Endothelial cell of umbilical vein (primary cell): ENCODE measurements at regions not wholly inside any gene's neighbourhood (a gene's known extent, or its start where the extent isn't known, plus 50 kb on each side); places are given as distances from the start of the nearest gene placed in this dataset.

Experiments
- BruUV-seq: library from RNA; stranded (reverse); fragments of 400-500 nt; replicated peaks from 2 replicates; lab custom pipeline; 2021; lab: Mats Ljungman, UMichigan
- CTCF ChIA-PET: fragments of 300-600, 350-600 bp; sonication (Branson Sonifier 250); formaldehyde crosslinking; loops from one replicate; lab custom pipeline; 2021; ENCODE audit warnings: antibody characterized with exemption, inconsistent platforms; lab: Charles Lee
- POLR2A ChIA-PET: fragments of 300-600, 350-600 bp; sonication (Branson Sonifier 250); formaldehyde crosslinking; loops from one replicate; lab custom pipeline; 2021; ENCODE audit warnings: antibody characterized with exemption, inconsistent platforms; lab: Charles Lee
- DNase-seq: peaks from one replicate; pipeline ENCODE4 v3.0.0-alpha.2; 2011; ENCODE audit warnings: low read depth, low spot score
- FAIRE-seq: peaks from 2 replicates; lab custom pipeline; 2011; peaks lifted over from hg19 to GRCh38; lab: Jason Lieb, UNC
- H2AFZ ChIP-seq: 2 replicates; pipeline ENCODE4 v1.6.0; 2012; ENCODE audit warnings: low read depth, low read length, control low read depth, inconsistent platforms
- H3K27ac ChIP-seq: 2 replicates; pipeline ENCODE4 v1.5.1; 2011; ENCODE audit warnings: low read depth, mild to moderate bottlenecking, control low read depth, low read length, moderate library complexity; ENCODE audit not compliant: insufficient read depth
- H3K27me3 ChIP-seq, 2 experiments: 2 replicates each; pipeline versions ENCODE4 v1.6.0 to v1.6.1; 2011; ENCODE audit warnings: low read length in 2 of 2, mixed read lengths in 1 of 2; ENCODE audit not compliant: control insufficient read depth in 2 of 2, insufficient read depth in 2 of 2
- H3K36me3 ChIP-seq, 2 experiments: 2 replicates in 1 of 2; 3 replicates in 1 of 2; pipeline ENCODE4 v1.5.1; 2011; ENCODE audit warnings: low read length in 2 of 2, mild to moderate bottlenecking in 1 of 2, moderate library complexity in 1 of 2; ENCODE audit not compliant: control insufficient read depth in 2 of 2, insufficient read depth in 2 of 2; ENCODE audit errors: extremely low read depth in 1 of 2
- H3K4me1 ChIP-seq: 3 replicates; pipeline ENCODE4 v1.5.1; 2011; ENCODE audit warnings: mild to moderate bottlenecking, low read length; ENCODE audit not compliant: control insufficient read depth, insufficient read depth; ENCODE audit errors: extremely low read depth
- H3K4me2 ChIP-seq: 2 replicates; pipeline ENCODE4 v1.6.1; 2011; ENCODE audit warnings: low read length, control low read depth, mixed read lengths; ENCODE audit not compliant: insufficient read depth
- H3K4me3 ChIP-seq, 3 experiments: fragments of 200-600 bp in 1 of 3; sonication (generic), shearing (Covaris generic) in 1 of 3; replicated peaks in 1 of 3; 2 replicates each; pipeline ENCODE4 v1.5.1; 2011 to 2016; ENCODE audit warnings: control low read depth in 3 of 3, low read length in 3 of 3, mild to moderate bottlenecking in 2 of 3, inconsistent platforms in 1 of 3, low read depth in 1 of 3, moderate library complexity in 1 of 3; ENCODE audit not compliant: insufficient read depth in 1 of 3
- H3K79me2 ChIP-seq: 2 replicates; pipeline ENCODE4 v1.6.0; 2012; ENCODE audit warnings: low read length, inconsistent platforms; ENCODE audit not compliant: control insufficient read depth, insufficient read depth
- H3K9ac ChIP-seq: replicated peaks from 2 replicates; pipeline ENCODE3; 2011; ENCODE audit warnings: low read length, control low read depth; ENCODE audit not compliant: insufficient read depth; ENCODE audit errors: extremely low read depth
- H3K9me1 ChIP-seq: replicated peaks from 3 replicates; pipeline ENCODE4 v1.6.0; 2011; ENCODE audit warnings: mild to moderate bottlenecking, low read length; ENCODE audit not compliant: control insufficient read depth, insufficient read depth; ENCODE audit errors: extremely low read depth
- H3K9me3 ChIP-seq: replicated peaks from 2 replicates; pipeline ENCODE4 v1.5.1; 2012; ENCODE audit warnings: low read length, inconsistent platforms; ENCODE audit not compliant: control insufficient read depth, insufficient read depth
- H4K20me1 ChIP-seq: replicated peaks from 2 replicates; pipeline ENCODE3; 2011; ENCODE audit warnings: mild to moderate bottlenecking, low read length; ENCODE audit not compliant: control insufficient read depth, insufficient read depth; ENCODE audit errors: extremely low read depth
- EZH2 ChIP-seq: IDR thresholded peaks from 2 replicates; pipeline ENCODE4 v1.6.1; 2012; ENCODE audit warnings: borderline replicate concordance, low read depth, mild to moderate bottlenecking, moderate library complexity, low read length, inconsistent platforms; ENCODE audit not compliant: severe bottlenecking
- FOS ChIP-seq: IDR thresholded peaks from 2 replicates; pipeline ENCODE4 v1.6.1; 2011; ENCODE audit warnings: mild to moderate bottlenecking, low read length, moderate library complexity, borderline replicate concordance; ENCODE audit not compliant: insufficient read depth
- GATA2 ChIP-seq: IDR thresholded peaks from 2 replicates; pipeline ENCODE4 v1.7.0; 2011; ENCODE audit warnings: low read depth, mild to moderate bottlenecking, moderate library complexity, mixed read lengths, low read length; ENCODE audit not compliant: insufficient read length, insufficient read depth
- JUN ChIP-seq: IDR thresholded peaks from 2 replicates; pipeline ENCODE4 v1.6.1; 2011; ENCODE audit warnings: borderline replicate concordance, low read depth; ENCODE audit not compliant: insufficient read length, insufficient read depth
- MYC ChIP-seq: IDR thresholded peaks from one replicate; pipeline ENCODE4 v1.6.1; 2011; ENCODE audit warnings: mild to moderate bottlenecking, low read depth, low read length
- POLR2A ChIP-seq: IDR thresholded peaks from 2 replicates; pipeline ENCODE4 v1.6.1; 2012; ENCODE audit warnings: low read depth, mild to moderate bottlenecking, control low read depth, low read length
- POLR2AphosphoS5 ChIP-seq: IDR thresholded peaks from 2 replicates; pipeline ENCODE4 v1.6.1; 2012; ENCODE audit warnings: low read depth, mild to moderate bottlenecking, control low read depth, low read length, moderate library complexity; ENCODE audit not compliant: insufficient read depth
- dilution Hi-C: fragments of 300-500 bp; cut with MboI; formaldehyde crosslinking; loops from one replicate; pipeline ENCODE4 v1.15.0; 2019; ENCODE audit warnings: low sequenced_read_pairs; ENCODE audit not compliant: extremely low pct_ligation_motif_present
- intact Hi-C: fragments of 100-400 bp; cut with micrococcal nuclease; formaldehyde crosslinking; loops from one replicate; pipeline ENCODE4 v1.10.0; 2022
- TF ChIP-seq, protein P1 (sequence below): IDR thresholded peaks from 2 replicates; pipeline ENCODE4 v1.6.1; 2011; ENCODE audit not compliant: insufficient read depth, insufficient read length
- TF ChIP-seq, protein P2 (sequence below), 2 donors: IDR thresholded peaks; 1 replicate in 1 of 2; 2 replicates in 1 of 2; pipeline ENCODE4 v1.5.1; 2011; ENCODE audit warnings: low read length in 2 of 2, mild to moderate bottlenecking in 2 of 2, moderate library complexity in 2 of 2, control low read depth in 1 of 2, inconsistent platforms in 1 of 2, low read depth in 1 of 2; ENCODE audit not compliant: insufficient read depth in 1 of 2; ENCODE audit errors: extremely low read depth in 1 of 2

DNA sequence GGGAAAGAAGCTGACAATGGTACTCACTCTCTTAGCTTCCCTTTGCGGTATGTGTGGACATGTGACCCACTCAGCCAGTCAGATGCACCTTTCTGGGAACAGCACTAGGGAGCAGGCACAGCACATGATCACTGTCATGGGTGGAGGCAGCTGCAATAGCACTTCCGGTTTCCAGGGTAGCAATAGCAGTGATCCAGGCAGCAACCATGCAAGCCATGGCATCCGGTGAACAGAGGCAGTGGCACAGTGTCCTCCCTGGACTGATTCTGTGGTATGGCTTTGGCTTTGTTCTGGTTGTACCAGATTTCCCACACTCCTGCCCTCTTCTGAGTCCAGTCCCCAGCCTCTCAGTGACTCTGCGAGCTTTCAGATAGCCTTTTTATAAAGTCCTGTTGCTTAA, 86.8 kb upstream of the NAMPT start:
- Histone ChIP-seq H3K9ac (no peak overlapping the region), H3K27ac (no peak overlapping the region), H3K4me1 (no peaks in the 10 kb centered on the region), H3K36me3 (no peaks in the 10 kb centered on the region), H3K4me3 (no peak overlapping the region), H3K79me2 (no peaks in the 10 kb centered on the region), H3K9me1 (no peaks in the 10 kb centered on the region), H3K4me2 (no peak overlapping the region), H2AFZ (no peak overlapping the region), H3K27me3 (no peaks in the 10 kb centered on the region), H3K9me3 (no peaks in the 10 kb centered on the region), H4K20me1 (no peaks in the 10 kb centered on the region)
- BruUV-seq: no TSS peak
- ChIA-PET POLR2A (no interaction called here), CTCF (no interaction called here)
- FAIRE-seq (no peak), DNase-seq (no peak)
- dilution Hi-C loops: no loop called here
- intact Hi-C loops: no loop called here
- TF ChIP-seq, protein P1, sequence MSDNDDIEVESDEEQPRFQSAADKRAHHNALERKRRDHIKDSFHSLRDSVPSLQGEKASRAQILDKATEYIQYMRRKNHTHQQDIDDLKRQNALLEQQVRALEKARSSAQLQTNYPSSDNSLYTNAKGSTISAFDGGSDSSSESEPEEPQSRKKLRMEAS: no peak
- TF ChIP-seq POLR2AphosphoS5 (no peak), POLR2A (no peak), MYC (no peak), EZH2 (no peak), FOS (no peak), JUN (no peak), GATA2 (no peak)
- TF ChIP-seq, protein P2, sequence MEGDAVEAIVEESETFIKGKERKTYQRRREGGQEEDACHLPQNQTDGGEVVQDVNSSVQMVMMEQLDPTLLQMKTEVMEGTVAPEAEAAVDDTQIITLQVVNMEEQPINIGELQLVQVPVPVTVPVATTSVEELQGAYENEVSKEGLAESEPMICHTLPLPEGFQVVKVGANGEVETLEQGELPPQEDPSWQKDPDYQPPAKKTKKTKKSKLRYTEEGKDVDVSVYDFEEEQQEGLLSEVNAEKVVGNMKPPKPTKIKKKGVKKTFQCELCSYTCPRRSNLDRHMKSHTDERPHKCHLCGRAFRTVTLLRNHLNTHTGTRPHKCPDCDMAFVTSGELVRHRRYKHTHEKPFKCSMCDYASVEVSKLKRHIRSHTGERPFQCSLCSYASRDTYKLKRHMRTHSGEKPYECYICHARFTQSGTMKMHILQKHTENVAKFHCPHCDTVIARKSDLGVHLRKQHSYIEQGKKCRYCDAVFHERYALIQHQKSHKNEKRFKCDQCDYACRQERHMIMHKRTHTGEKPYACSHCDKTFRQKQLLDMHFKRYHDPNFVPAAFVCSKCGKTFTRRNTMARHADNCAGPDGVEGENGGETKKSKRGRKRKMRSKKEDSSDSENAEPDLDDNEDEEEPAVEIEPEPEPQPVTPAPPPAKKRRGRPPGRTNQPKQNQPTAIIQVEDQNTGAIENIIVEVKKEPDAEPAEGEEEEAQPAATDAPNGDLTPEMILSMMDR (IDR thresholded peaks at IDR 0.05; ENCODE audit: extremely low read depth in 1 of 2, insufficient read depth in 1 of 2, low read depth in 1 of 2, low read length in 2 of 2): no peak
